Right lobe of liver (tissue), 6 donors: ENCODE measurements at regions not wholly inside any gene's neighbourhood (a gene's known extent, or its start where the extent isn't known, plus 50 kb on each side); places are given as distances from the start of the nearest gene placed in this dataset.

Experiments
- ATAC-seq, 4 donors: fragments of 200-7000 bp; cut with Tn5 transposase; one replicate each; pipeline ENCODE4 v1.9.1; 2020; ENCODE audit warnings: mild to moderate bottlenecking in 4 of 4, moderate library complexity in 4 of 4
- DNase-seq, 3 donors: peaks; one replicate each; pipeline ENCODE4 v3.0.0-alpha.2; 2020
- H3K27ac ChIP-seq, 3 donors: fragments of 200-600 bp; one replicate each; pipeline ENCODE4 v1.8.0; 2022
- H3K27me3 ChIP-seq, 2 donors: fragments of 200-600 bp; one replicate each; pipeline ENCODE4 v1.8.0; 2022
- H3K36me3 ChIP-seq, 4 donors: fragments of 200-600 bp; sonication (generic) in 1 of 4; one replicate each; pipeline versions ENCODE4 v1.5.1 to v1.8.0; 2017 to 2022; ENCODE audit warnings: control low read depth in 1 of 4
- H3K4me1 ChIP-seq, 4 donors: fragments of 200-600 bp; sonication (generic) in 1 of 4; one replicate each; pipeline versions ENCODE4 v1.5.1 to v1.8.0; 2017 to 2022; ENCODE audit warnings: control low read depth in 1 of 4
- H3K4me3 ChIP-seq, 3 donors: fragments of 200-600 bp; one replicate each; pipeline ENCODE4 v1.8.0; 2022
- H3K9me3 ChIP-seq, 4 donors: fragments of 200-600 bp; sonication (generic) in 1 of 4; one replicate each; pipeline versions ENCODE4 v1.5.1 to v1.8.0; 2017 to 2022; ENCODE audit warnings: control low read depth in 1 of 4
- POLR2A ChIP-seq: fragments of 450-650 bp; IDR thresholded peaks from one replicate; pipeline ENCODE4 v1.6.1; 2017; ENCODE audit warnings: antibody characterized with exemption, mild to moderate bottlenecking
- WGBS: methylation state at CpG from one replicate; pipeline ENCODE4 v1.1.6; 2018; ENCODE audit warnings: low coverage, low lambda C conversion rate; ENCODE audit not compliant: insufficient coverage; ENCODE audit errors: missing lambda C conversion rate; 5-methylcytosine and 5-hydroxymethylcytosine counted together
- intact Hi-C, 2 donors: fragments of 100-400 bp; cut with DNase I; formaldehyde crosslinking; loops; one replicate each; pipeline versions ENCODE4 v1.11.2 to v1.14.1; 2022
- TF ChIP-seq, protein P1 (sequence below), 4 donors: fragments of 200-600 bp in 3 of 4; fragments of 450-650 bp in 1 of 4; IDR thresholded peaks; one replicate each; pipeline versions ENCODE4 v1.5.1 to v1.8.0; 2016 to 2022; ENCODE audit warnings: antibody characterized with exemption in 4 of 4, mild to moderate bottlenecking in 2 of 4
- donor health status: DM: no; HTN: yes; CAD: no.
- donor health status: DM: no; HTN: no; CAD: no.
- donor health status: DM: no; HTN: no; CAD: no.
- donor health status: DM: no; HTN: yes; CAD: no.
- donor health status: DM: no; HTN: yes; CAD: no.

DNA sequence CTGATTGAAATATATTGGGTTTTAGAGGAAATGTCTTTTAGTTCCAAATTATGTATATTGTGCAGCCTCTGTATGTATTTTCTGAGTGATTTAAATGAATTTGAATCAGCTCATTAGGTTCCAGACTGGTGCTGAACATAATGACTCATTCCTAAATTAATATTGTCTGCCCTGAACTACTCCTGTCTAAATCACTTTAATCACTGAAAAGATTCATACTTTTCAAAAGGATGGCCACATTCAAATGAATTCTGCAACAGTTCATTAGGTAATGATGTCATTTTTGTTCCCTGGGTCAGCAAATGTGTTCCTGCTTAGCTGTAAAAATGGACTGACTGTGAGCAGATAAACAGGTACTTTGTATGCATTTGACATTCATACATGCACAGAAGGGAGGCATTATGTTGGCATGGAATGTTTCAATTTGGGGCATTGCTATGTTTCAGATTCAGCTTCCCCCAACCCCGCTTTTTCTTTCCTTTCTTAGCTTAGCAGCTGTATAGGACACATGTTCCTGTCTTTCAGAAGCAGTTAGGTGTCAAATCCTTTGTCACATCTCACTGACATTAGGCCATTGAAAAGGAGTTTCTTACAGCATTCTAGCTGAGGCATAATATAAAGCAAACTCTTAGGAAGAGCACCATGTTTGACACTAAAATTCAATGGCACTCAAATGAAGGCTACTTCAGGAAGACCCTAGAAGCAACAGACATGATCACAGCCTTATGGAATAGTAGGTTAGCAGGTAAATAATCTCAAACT lies 318.5 kb upstream of the ARPP21 start:
- ATAC-seq (no peak), DNase-seq (no peak)
- Histone ChIP-seq H3K4me1 (no peaks in the 10 kb centered on the region), H3K4me3 (no peak overlapping the region), H3K9me3 (no peaks in the 10 kb centered on the region), H3K27ac (no peak overlapping the region), H3K36me3 (no peaks in the 10 kb centered on the region), H3K27me3 (no peaks in the 10 kb centered on the region)
- intact Hi-C loops, result no loop called here
- no peak for TF ChIP-seq POLR2A
- TF ChIP-seq, protein P1, sequence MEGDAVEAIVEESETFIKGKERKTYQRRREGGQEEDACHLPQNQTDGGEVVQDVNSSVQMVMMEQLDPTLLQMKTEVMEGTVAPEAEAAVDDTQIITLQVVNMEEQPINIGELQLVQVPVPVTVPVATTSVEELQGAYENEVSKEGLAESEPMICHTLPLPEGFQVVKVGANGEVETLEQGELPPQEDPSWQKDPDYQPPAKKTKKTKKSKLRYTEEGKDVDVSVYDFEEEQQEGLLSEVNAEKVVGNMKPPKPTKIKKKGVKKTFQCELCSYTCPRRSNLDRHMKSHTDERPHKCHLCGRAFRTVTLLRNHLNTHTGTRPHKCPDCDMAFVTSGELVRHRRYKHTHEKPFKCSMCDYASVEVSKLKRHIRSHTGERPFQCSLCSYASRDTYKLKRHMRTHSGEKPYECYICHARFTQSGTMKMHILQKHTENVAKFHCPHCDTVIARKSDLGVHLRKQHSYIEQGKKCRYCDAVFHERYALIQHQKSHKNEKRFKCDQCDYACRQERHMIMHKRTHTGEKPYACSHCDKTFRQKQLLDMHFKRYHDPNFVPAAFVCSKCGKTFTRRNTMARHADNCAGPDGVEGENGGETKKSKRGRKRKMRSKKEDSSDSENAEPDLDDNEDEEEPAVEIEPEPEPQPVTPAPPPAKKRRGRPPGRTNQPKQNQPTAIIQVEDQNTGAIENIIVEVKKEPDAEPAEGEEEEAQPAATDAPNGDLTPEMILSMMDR (IDR thresholded peaks at IDR 0.05), result no peak
- WGBS, result 62% methylated on average over 1 of the region's 1 CpG

DNA sequence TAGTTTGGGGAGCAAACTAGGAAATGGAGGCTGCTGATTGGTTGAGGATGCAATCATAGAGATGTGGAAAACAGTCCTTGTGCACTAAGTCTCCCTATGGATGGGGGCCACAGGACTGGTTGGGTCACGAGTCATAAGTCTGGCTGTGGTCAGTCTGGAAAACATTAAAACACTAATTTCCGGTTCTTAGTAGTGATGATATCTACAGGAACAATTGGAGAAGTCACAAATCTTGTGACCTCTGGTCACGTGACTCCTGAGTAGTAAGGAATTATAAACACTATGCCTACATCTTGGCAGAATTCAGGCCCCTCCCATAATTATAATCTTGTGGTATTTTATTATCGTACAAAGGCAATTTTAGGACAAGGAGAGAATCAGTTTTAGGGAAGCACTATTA lies 317.3 kb upstream of the ARPP21 start:
- Histone ChIP-seq H3K4me1 (no peaks in the 10 kb centered on the region), H3K27me3 (no peaks in the 10 kb centered on the region), H3K36me3 (no peaks in the 10 kb centered on the region), H3K4me3 (no peak overlapping the region), H3K9me3 (no peaks in the 10 kb centered on the region), H3K27ac (no peak overlapping the region)
- ATAC-seq (no peak), DNase-seq (no peak)
- intact Hi-C loops, result no loop called here
- TF ChIP-seq POLR2A, result no peak
- TF ChIP-seq, protein P1 (IDR thresholded peaks at IDR 0.05), result no peak
- WGBS, result 50% methylated on average over 4 of the region's 4 CpGs

DNA sequence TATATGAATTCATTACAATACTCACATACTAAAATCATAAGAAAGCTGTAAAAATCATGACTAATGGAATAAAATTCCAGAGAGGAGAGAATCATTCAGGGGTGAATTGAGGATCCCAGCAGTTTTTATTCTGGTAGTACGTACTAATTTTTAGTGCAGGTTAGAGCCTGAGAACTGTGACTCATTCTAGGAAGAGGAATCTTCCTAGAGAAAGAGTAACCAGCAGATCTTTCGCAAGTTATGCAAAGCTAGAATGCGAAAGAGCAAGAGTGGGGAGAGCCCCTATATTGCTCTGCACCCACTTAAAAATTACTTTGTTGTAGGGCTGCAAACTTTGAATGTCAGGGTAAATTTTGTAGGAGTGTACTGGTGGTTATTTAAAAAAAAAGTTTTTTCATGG lies 303.6 kb upstream of the ARPP21 start:
- no peak overlapping the region for H3K4me3 ChIP-seq
- no peaks in the 10 kb centered on the region for H3K27me3 ChIP-seq
- intact Hi-C loops, result no loop called here
- H3K36me3 ChIP-seq, result no peaks in the 10 kb centered on the region
- no peaks in the 10 kb centered on the region for H3K9me3 ChIP-seq
- no peaks in the 10 kb centered on the region for H3K4me1 ChIP-seq
- TF ChIP-seq POLR2A, result no peak
- TF ChIP-seq, protein P1 (IDR thresholded peaks at IDR 0.05), result no peak
- DNase-seq (no peak), ATAC-seq (peak in 1 of 4 donors; percentile 32)
- no peak overlapping the region for H3K27ac ChIP-seq
- 64% methylated on average over 3 of the region's 3 CpGs for WGBS

DNA sequence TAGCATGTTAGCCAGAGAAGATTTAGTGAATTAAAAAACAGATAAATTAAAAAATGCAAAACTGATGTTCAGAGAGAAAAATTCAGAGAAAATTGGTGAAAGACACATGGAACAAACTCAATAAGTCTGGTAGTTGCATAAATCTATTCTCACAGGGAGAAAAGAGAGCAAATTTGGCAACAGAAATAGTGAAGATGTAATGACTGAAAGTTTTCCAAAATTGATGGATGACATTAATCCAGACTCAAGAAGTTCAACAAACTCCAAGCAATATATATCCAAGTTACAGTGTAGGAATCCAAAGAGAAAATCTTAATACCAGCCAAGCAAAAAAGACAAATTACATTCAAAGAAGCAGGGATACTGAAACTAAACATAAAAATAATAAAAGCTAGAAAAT lies 302.7 kb upstream of the ARPP21 start:
- Histone ChIP-seq H3K9me3 (no peaks in the 10 kb centered on the region), H3K36me3 (no peaks in the 10 kb centered on the region), H3K27me3 (no peaks in the 10 kb centered on the region), H3K4me3 (no peak overlapping the region), H3K4me1 (no peaks in the 10 kb centered on the region), H3K27ac (no peak overlapping the region)
- DNase-seq, result no peak
- intact Hi-C loops, result no loop called here
- no peak for ATAC-seq
- TF ChIP-seq, protein P1 (IDR thresholded peaks at IDR 0.05), result no peak
- TF ChIP-seq POLR2A, result no peak

DNA sequence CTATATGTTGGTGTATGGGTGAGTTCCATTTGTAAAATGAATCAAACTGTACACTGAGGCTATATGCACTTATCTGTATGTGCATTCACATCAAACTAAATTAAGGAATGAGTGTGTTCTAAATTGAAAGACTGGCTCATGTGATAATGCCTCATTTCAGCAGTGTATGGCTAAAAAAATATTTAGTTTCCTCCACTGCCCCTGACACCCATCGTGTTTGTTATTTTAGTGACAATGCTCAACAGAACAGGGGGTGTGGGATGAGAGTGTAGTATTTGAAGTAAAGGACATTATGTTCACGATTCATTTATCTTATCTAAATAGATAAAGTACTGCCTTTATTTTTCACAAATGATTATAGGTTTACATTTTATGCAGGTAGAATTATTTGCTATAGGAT lies 301.1 kb upstream of the ARPP21 start:
- Histone ChIP-seq H3K36me3 (no peaks in the 10 kb centered on the region), H3K9me3 (no peaks in the 10 kb centered on the region), H3K4me3 (no peak overlapping the region), H3K4me1 (no peaks in the 10 kb centered on the region), H3K27me3 (no peaks in the 10 kb centered on the region), H3K27ac (no peak overlapping the region)
- ATAC-seq (no peak), DNase-seq (no peak)
- WGBS, result 21% methylated on average over 2 of the region's 2 CpGs
- intact Hi-C loops, result no loop called here
- TF ChIP-seq POLR2A, result no peak
- TF ChIP-seq, protein P1 (IDR thresholded peaks at IDR 0.05), result no peak
